ENCODE measurements at regions not wholly inside any gene's neighbourhood (a gene's known extent, or its start where the extent isn't known, plus 50 kb on each side); places are given as distances from the start of the nearest gene placed in this dataset.

DNA sequence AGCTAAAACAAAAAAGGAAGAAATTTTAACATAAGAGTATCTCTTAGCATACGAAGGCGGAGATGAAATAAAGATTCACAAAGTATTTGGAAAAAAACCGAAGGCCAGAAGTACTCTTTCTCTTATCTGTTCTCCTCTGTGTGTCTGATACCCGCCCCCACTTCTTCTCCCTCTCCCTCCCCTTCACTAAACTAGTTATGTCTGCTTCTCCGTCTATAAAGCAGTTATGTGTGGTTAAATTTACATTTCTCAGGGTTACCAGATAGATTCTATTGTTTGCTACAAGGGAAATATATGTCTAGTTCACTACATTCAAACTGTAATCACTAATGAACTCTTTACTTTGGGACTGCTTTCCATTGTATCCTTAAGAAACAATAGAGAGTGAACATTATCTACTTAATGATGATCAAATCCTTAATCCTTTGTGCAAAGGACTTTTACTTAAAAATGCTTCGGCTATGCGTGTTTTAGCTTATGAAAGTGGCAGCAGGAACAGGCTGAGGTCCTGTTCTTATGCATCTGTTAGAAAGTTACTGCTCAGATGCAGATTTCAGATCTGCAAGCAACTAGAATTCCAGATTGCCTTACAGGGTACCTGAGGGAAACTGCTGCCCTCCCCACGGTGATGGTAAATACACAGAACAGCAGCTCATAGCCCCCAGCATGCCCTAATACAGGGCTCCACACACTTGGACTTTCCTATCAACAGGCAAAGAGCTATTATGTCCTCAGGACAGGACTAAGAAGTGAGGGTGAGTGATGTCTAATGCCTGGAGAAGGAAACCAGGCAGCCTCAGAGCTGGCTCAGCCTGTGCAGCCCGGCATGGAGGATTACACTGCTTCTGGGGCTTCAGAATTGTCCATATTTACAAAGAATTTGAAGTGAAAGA lies 273.3 kb downstream of the FZD1 start:
- no peak for DNase-seq

DNA sequence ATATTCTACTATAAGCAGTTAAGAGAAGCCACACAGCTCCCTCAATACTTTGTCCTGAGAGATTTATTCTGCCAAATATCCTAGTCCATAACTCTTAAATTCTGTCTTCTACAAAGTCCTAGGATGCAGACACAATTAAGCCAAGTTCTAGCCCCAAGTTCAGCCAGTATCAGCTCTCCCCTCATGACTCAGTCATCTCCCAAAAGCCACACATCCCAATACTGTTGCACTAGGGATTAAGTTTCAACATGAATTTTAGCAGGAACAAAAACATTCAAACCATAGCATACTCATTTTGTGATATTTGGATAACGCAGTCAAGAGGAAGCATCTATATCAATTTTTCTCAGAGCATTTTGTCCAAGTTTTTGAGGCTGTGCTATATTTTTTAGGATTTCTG lies 277.4 kb downstream of the FZD1 start:
- no peak for DNase-seq

DNA sequence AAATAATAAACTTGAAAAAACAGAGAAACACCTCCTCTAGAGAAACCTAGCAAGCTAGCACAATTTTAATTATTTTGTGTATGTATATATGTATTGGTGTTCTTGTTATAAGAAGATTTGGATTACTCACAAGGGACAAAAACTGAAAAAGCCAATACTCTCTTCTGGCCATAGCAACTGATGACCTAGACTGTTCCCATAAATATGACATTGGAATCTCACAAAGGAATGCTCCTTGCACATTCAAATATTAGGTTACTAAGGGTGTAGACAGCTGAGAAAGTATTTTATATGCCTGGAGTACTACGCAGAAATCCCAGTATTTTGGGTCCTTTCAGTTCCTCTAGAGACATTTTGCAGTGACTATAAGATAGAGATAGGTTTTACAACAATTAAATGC lies 279.4 kb downstream of the FZD1 start:
- no peak for DNase-seq

DNA sequence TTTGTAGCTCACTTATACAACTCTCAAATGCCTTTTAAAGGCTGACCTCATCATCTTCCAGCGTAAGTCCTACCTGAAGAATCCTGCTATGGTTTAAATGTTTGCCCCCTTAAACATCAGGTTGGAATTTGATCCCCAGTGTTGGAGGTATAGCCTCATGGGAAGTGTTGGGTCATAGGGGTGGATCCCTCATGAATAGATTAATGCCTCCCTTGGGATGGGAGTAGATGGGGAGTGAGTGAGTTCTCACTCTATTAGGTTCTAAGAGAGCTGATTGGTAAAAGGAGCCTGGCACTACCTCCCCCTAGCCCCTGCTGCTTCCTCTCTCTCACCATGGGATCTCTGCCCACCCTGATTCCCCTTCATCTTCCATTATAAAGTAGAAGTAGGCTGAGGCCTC lies 285.6 kb downstream of the FZD1 start:
- DNase-seq: no peak

DNA sequence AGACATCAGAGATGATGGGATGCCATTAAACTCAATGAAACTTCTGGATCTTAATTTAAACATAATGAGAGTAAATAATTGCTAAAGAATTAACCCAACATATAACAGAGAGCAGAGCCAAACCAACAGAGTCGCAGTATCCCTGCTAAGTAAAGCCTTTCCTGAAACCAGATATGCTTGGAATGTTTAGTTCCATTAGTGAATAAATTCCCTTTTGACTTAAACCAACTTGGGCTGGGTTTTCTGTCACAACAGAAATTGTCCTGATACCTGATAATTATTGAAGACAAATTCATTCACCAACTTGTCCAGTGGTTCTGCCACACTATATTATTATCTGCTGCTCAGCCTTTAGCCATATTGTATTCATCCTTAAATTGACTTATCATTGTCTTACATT lies 286.7 kb downstream of the FZD1 start:
- DNase-seq: no peak

DNA sequence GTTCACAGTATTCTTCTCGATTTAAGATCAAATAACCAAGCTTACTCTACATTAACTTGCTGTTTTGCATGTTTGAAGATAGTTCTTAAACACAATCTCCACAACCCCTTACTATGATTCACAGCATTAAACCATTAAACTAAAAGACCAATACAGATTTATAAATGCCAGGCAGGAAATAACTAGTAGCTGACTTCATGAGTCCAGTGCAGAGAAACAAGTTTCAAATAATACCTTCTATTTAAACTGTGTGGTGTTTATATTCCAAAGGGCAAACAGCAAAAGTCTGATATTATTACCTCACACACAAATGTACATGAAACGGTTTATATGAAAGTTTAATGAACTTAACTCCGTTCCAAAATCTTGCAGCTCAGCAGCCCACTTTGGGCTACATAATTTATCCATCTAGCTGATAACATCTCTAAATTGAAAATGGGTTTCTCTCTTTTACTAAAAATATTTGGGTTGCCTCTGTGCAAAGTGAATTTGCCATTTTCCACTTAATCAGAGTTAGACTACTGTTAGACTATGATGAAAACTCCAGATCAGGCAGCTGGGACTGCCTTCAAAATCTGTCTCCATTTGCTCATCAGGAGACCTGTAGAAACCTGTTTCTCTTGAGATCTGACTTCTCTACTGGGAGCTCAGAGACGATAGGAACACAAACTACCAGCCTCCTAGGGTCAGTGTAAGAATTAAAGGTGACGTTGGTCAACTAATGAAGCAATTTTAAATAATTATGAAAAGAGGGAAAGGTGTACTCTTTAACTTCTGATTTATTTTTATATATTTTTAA lies 287.3 kb downstream of the FZD1 start:
- no peak for DNase-seq

DNA sequence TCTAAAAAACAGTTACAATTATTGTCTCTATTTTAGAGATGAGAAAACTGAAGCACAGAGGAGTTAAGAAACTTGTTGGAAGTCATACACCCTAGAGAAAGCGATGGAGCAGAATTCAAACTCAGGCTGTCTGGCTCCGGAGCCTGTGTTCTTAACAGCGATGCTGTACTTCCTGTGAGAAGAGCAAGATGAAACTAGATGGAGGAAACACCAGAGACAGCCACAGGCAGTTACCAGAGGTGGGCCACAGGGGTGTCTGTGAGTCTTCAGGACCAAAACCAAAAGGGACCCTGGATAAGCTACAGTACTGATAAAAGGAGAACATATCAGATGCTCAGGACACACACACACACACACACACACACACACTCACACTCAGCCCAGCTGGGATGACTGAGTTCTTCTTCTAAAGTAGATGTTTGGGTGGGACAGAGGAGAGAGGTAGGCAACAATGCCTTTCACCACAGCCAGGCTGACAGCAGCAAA lies 289.2 kb downstream of the FZD1 start:
- no peak for DNase-seq

DNA sequence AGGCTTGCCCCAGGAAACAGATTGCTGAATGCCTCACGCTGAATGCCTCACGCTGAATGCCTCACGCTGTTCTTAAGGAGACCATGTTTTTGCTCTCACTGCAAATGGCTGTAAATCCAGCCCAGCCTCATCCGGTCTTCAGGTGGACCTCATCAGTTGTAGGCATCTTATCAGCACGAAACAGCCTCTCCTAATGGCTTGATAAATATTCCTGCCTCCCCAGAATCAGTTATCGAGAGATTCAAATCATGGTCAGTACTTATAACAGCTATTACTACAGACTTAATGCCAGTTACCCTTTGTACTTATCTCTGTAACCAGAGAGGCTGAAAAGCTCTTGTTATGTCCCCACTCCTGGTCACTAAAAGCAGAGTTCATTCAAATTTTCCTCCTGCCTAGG lies 290.6 kb downstream of the FZD1 start:
- DNase-seq: no peak

DNA sequence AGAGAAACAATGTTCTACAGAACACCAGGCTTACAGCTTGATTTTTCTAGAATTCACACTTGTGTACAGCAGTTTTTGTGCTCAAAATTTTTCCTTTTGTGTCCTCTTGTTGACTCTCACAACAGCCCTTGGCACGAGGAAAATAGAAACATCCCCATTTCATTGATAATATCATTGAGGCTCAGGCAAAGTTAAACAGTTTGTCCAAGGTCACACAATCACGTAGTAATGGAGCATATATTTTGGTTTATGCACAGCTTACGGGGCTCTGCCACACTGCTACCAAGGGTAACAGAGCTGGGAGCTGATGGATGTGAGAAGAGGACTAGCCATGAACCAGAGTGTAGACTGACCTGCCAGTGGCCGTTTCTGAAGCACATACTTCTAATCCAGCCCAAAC lies 292.0 kb downstream of the FZD1 start:
- no peak for DNase-seq

DNA sequence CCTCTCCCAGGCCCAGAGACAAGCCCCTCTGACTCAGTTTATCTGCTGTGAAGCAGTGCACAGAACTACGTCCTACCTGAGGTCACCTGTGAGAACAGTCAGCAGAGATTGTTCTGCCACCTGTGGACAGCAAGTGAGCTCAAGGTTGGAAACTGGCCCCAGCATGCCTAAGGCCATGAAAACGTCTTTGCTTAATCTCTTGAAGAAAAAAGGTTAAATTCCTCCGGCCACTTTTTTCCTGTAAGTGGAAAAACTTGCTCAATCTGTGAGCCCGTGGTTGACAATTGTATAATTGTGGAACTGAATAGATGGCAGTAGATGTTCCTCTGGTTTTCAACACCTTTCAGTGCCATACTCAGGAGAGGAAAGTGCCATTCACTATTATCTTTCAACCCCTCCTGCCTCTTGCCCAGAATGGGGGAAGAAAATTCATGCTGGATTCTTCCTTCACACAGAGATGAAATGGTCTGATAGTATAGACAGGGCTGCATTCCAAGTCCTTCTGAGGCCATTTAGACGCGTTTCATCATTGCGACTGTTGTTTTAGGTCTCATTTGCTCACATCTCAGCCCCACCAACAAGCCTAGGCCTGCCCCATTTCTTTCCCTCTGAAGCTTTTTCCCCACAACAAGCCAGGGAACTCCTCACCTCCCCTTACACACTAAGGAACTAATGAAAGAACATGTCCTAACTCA lies 292.9 kb downstream of the FZD1 start:
- no peak for DNase-seq

DNA sequence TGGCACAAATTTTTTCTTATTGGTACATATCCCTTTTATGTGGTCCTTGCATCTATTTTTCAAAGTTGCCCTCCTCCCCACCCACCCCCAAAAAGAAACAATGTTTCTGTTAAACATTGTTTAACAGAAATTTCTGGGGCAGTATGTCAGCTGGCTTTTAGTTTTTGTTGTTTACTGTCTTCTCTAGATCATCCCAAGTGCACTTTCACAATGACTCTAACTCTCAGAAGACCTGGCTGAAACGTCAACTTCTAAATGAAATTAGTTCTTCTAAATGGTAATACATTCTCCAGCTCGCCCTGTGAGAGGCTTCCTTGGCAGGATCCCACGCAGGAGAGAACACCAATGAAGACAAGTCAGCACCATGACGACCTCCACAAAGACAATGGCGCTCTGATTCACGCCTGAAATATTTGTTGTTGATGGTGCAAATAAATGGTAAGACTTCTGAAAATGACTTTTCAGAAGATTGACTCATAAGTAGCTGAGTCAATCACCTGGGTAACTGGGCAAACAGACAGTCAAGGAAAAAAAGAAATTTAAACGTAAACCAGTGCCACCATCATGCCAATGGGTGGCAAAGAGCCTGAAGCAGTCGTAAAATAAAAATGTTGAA lies 293.7 kb downstream of the FZD1 start:
- DNase-seq: peak in 1 of 2 experiments; percentile 27

DNA sequence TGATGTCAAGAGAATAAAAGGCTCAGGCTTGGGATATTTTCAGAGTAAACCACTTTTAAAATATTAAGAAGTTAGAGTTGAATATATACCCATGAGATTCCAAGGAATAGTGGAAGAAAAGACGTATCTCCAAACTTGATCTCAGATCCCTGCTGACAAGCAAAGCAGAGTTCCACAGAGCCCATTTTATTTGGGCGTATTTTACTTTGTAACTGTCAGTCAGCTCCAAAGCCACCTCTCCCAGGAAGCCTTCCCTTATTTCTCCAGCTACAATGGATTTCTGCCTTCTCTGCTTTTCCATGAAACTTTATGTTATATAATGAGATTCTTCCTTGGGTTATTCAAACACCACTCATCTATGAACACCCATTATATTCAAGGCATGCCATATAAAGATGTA lies 295.7 kb downstream of the FZD1 start:
- DNase-seq: no peak

DNA sequence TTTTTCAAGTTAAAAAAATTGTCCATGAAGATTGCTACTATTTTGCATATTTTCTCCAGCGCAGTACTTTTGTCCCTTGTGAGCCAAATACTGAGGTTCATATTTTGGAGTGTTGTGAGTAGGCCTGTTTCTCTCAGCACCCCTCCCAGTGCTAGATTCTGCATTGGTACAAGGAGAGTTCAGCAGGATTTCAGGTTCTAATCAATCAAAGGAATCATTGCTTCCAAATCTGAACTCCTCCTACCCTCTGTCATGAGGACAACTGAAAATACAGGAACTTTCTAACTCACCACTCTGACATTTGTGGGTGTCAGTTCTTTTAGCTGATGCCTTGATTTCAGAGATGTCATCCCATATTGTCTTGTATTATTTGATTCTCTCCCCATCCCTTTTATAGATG lies 299.9 kb downstream of the FZD1 start:
- no peak for DNase-seq

DNA sequence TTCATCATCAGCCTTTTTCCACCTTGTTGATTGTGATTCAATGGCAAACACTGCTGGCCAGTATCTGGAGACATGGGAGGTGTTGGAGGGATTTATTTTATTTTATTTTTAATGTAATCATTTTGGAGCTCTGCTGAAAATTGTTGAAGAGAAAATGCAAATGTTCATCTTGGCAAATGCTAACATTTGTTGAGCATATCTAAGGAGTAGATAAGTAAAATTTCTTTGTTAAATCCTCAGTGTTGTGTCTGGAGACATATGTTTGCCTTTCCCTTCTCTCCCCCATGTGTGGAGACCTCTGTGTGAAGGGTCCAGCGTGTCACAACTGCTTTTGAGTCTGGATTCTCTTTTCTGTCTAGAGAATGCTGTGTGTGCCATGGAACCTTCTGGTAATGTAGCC lies 300.3 kb downstream of the FZD1 start:
- DNase-seq: no peak

DNA sequence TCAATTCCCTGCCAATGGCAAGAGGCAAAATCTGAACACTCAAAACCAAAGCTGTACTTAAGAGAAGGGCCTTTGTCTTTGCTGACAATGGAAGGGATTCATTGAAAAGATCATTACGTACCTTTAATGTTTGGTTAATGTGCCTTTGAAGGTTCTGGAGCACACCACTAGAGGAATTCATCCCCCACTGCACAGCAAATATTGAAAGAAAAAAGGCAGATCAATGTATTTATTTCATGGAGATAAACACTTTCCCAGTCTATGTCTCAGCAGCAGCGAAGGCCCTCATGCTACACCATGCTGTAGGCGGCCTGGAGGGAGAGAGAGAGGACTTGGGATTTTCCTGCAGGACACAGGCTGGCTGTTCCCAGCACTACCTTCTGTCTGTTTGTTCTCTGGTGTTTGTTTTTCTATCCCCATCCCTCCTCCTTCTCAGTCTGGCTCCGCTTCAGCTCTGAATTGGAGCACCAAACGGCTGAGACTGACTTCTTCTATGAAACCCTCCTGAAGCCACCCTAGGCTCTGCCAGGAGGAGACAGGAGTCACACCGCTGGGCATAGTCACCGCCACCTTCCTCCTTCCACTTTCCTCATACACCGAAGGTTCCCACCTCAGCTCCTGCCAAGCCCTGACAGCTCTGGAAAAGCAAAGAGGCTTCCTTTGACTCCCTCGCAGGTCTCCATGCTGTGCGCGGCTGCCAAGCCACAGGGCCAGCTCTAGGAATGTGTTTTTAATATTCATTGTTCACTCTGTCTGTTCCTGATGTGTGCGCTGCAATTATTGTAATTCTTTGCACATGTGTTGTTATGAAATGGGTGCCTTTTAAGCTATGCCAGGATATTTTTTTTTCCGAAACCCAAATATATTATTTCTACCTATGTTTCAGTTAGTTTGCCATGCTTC lies 301.5 kb downstream of the FZD1 start:
- no peak for DNase-seq

DNA sequence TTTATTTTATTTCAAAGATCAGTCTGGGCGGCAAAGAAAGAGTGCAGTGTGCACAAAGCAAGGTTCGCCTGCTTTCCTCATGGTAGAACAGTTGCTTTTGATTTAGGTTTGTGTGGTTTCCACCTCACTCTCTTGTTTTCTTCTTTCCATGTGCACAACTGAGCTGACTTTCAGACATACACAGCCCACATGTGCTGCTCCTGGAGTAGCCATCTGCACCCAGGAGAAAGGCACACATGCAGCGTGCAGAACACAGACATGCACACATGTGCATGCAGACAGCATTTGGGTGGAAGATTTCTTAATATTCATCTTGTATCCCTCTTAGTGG lies 302.1 kb downstream of the FZD1 start:
- no peak for DNase-seq

DNA sequence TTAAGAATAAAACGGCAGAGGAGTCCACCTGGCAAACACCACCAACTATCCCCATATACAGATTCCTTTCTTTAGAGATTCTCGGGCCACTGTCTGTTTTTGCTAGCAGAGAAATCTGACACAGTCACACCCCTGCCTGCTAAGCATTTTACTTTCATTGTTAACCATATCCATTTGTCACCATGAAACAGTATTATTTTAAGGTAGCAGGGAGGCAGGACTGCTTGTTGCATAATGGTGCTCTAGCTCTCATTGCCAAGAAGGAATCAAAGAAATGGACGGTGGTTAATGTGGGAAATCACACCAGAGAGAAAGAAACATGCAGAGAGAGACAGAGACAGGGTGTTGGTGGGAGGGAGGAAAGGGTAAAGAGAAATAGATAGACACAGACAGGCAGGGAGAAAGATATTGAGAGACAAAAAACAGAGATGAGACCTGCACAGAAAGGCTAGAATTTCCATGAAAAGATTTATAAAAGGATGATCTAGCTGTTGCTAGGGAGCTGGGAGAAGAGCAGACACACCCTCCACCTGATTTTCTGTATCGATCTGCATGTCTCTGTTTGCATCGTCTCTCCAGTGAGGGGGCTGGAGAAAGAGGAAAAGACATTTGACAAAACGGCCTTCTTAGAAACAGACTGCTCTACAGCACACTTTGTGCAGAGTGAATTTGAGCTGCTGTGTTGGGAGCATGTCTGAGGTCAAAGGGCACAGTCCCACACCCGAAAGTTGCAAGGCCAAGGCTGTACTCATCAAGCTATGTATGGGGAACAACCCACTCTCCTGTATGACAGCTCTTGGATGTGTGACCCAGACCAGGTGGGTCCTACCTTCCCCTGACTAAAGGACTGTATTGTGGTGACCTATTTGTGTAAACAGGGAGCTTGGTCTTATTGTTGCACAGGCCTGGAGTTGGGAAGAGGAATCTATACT lies 303.1 kb downstream of the FZD1 start:
- no peak for DNase-seq

DNA sequence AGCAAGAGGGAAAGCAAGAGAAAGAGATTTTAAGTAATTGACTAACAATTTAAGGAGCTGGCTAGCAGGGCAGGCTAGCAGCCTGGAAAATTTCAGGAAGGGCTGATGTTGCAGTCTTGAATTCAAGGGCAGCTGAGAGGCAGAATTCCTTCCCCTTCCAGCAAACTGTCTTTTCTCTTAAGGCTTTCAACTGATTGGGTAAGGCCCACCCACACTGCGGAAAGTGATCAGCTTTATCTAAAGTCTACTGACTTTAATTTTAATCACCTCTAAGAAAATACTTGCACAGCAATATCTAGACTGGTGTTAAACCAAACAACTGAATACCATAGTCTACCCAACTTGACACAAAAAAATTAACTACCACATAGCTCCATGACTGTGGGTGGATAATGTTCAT lies 303.9 kb downstream of the FZD1 start:
- no peak for DNase-seq

DNA sequence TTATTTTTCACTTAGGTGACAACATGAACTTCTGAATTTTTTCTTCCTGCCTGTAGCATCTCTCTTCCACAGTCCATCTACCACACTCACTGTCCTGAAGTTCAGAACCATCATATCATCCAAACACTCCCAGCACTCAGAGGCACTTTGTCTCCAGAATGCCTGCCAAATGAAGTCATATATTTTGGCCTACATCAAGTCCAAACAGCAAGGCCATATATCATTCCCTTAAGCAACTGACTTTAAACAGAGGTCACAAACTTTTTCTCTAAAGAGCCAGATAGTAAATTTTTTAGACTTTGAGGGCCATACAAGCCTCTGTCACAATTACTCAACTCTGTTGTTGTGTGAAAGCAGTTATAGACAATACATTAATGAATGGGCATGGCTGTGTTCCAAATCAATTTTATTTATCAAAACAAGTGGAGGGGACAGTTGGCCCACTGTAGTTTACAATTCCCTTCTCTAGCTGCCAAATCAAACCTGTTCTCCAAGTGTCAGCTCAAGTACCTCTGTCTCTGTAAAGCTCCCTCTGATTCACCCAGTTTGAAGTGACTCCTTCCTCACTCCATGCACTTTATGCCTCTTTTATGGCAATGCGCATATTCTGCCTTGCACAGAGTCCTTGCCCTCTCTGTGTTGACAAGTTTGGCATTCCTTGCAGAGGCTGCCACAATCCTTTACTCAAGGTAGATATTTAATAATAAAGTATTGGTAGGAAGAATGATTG lies 305.7 kb downstream of the FZD1 start:
- DNase-seq: no peak

DNA sequence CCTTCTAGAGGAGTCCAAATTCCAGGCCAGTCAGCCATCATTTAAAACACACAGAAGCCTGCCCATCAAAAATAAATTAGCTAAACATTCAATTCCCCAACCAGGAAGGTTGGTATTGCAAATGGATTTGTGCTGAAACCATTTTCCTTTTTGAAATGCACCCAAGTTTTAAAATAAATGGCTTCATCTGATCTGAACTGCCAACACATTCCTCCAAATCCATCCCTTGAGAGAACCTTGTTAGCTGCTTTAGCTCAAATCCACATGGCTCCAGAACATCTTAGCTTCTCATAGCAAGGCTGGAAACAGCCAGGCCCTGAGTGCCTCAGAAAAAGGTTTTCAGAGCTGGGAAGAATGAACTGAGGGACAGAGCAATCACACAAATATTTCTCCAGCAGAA lies 306.3 kb downstream of the FZD1 start:
- DNase-seq: no peak
